Immature natural killer cell (primary cell): ENCODE measurements at regions not wholly inside any gene's neighbourhood (a gene's known extent, or its start where the extent isn't known, plus 50 kb on each side); places are given as distances from the start of the nearest gene placed in this dataset.
"Not testable (repeated sequence)": the region's sequence is repeated elsewhere in the genome, so short reads cannot be mapped to it uniquely, and the experiment has no call there.

Experiments
- DNase-seq, 3 donors: peaks; one replicate each; pipeline ENCODE4 v3.0.0; 2022; ENCODE audit warnings: mixed read lengths in 1 of 3
- H3K27ac Mint-ChIP-seq, 6 donors: one replicate each; pipeline ENCODE4 v1.8.0; 2020; ENCODE audit warnings: mixed read lengths in 6 of 6, mild to moderate bottlenecking in 5 of 6, inconsistent platforms in 4 of 6, moderate library complexity in 3 of 6
- H3K27me3 Mint-ChIP-seq, 3 donors: one replicate each; pipeline ENCODE4 v1.8.0; 2020 to 2021; ENCODE audit warnings: low read depth in 3 of 3, mild to moderate bottlenecking in 3 of 3, mixed read lengths in 3 of 3, moderate library complexity in 3 of 3, inconsistent platforms in 1 of 3
- H3K36me3 Mint-ChIP-seq, 3 donors: one replicate each; pipeline ENCODE4 v1.8.0; 2020; ENCODE audit warnings: mixed read lengths in 3 of 3, inconsistent platforms in 2 of 3, mild to moderate bottlenecking in 2 of 3
- H3K4me1 Mint-ChIP-seq, 2 donors: one replicate each; pipeline ENCODE4 v1.8.0; 2020; ENCODE audit warnings: inconsistent platforms in 2 of 2, mild to moderate bottlenecking in 2 of 2, mixed read lengths in 2 of 2, moderate library complexity in 1 of 2
- H3K4me3 Mint-ChIP-seq, 5 donors: one replicate each; pipeline ENCODE4 v1.8.0; 2020; ENCODE audit warnings: mild to moderate bottlenecking in 5 of 5, mixed read lengths in 5 of 5, inconsistent platforms in 3 of 5, moderate library complexity in 3 of 5
- H3K9me3 Mint-ChIP-seq, 6 donors: one replicate each; pipeline ENCODE4 v1.8.0; 2020; ENCODE audit warnings: mild to moderate bottlenecking in 6 of 6, mixed read lengths in 6 of 6, inconsistent platforms in 4 of 6, moderate library complexity in 3 of 6

- H3K4me3 Mint-ChIP-seq: peak overlapping the region in 1 of 5 donors; percentile 41
- H3K36me3 Mint-ChIP-seq: no peaks in the 10 kb centered on the region
- no peak for DNase-seq
- no peak overlapping the region for H3K27ac Mint-ChIP-seq
- peaks cover 2 to 6% (median 2%) of the 10 kb centered on the region in 3 donors for H3K27me3 Mint-ChIP-seq
- no peaks in the 10 kb centered on the region for H3K9me3 Mint-ChIP-seq
- peaks cover 17 to 20% of the 10 kb centered on the region in 2 donors for H3K4me1 Mint-ChIP-seq
Measured at GRCh38 chr9:113677057-113677456, 199.1 kb upstream of the ZNF618 start.

- Mint-ChIP-seq H3K27me3 (peaks cover 2 to 6% (median 2%) of the 10 kb centered on the region in 3 donors), H3K36me3 (no peaks in the 10 kb centered on the region), H3K4me1 (peaks cover 22 to 25% of the 10 kb centered on the region in 2 donors), H3K27ac (no peak overlapping the region), H3K4me3 (no peak overlapping the region), H3K9me3 (no peaks in the 10 kb centered on the region)
- no peak for DNase-seq
Measured at GRCh38 chr9:113677569-113677968, 198.5 kb upstream of the ZNF618 start.

GRCh38 chr9:113678119-113678858, 197.8 kb upstream of the ZNF618 start:
- Mint-ChIP-seq H3K4me1 (peaks cover 25 to 28% of the 10 kb centered on the region in 2 donors), H3K27ac (peak overlapping the region in 1 of 6 donors; percentile 60), H3K4me3 (no peak overlapping the region), H3K9me3 (no peaks in the 10 kb centered on the region), H3K36me3 (no peaks in the 10 kb centered on the region), H3K27me3 (peaks cover 2 to 6% (median 2%) of the 10 kb centered on the region in 3 donors)
- no peak for DNase-seq

- Mint-ChIP-seq H3K27ac (no peak overlapping the region), H3K27me3 (peaks cover 2 to 6% (median 4%) of the 10 kb centered on the region in 3 donors), H3K9me3 (no peaks in the 10 kb centered on the region), H3K36me3 (no peaks in the 10 kb centered on the region), H3K4me3 (no peak overlapping the region), H3K4me1 (peaks cover 25 to 30% of the 10 kb centered on the region in 2 donors)
- no peak for DNase-seq
Measured at GRCh38 chr9:113678859-113679256, 197.3 kb upstream of the ZNF618 start.

GRCh38 chr9:113682297-113682771, 193.8 kb upstream of the ZNF618 start:
- Mint-ChIP-seq H3K4me3 (no peak overlapping the region), H3K27me3 (peaks cover 3 to 9% (median 8%) of the 10 kb centered on the region in 3 donors)
- peak; percentile 33 to 46 (median 44) for DNase-seq

GRCh38 chr9:113685636-113686035, 190.5 kb upstream of the ZNF618 start:
- H3K27ac Mint-ChIP-seq: peak overlapping the region; percentile 61 to 91 (median 82)
- H3K4me1 Mint-ChIP-seq: peaks cover 51% of the 10 kb centered on the region in 2 donors
- H3K27me3 Mint-ChIP-seq, H3K9me3 Mint-ChIP-seq, DNase-seq: not testable (repeated sequence)
- peaks cover 0 to 12% (median 0%) of the 10 kb centered on the region in 3 donors for H3K36me3 Mint-ChIP-seq
- H3K4me3 Mint-ChIP-seq: peak overlapping the region; percentile 75 to 91 (median 82)

More at GRCh38 chr9:113682297-113682771, 193.8 kb upstream of the ZNF618 start:
- Mint-ChIP-seq H3K9me3 (no peaks in the 10 kb centered on the region), H3K36me3 (peaks cover 0 to 2% (median 0%) of the 10 kb centered on the region in 3 donors), H3K27ac (no peak overlapping the region), H3K4me1 (peaks cover 41 to 44% of the 10 kb centered on the region in 2 donors)

GRCh38 chr9:113687107-113687679, 188.9 kb upstream of the ZNF618 start:
- Mint-ChIP-seq H3K9me3 (no peaks in the 10 kb centered on the region), H3K4me3 (peak overlapping the region; percentile 38 to 91 (median 70)), H3K27ac (peak overlapping the region in 1 of 6 donors; percentile 50), H3K36me3 (peaks cover 0 to 12% (median 0%) of the 10 kb centered on the region in 3 donors), H3K4me1 (peaks cover 47 to 49% of the 10 kb centered on the region in 2 donors), H3K27me3 (peaks cover 7% of the 10 kb centered on the region in 3 donors)
- DNase-seq: no peak

GRCh38 chr9:113687680-113688371, 188.3 kb upstream of the ZNF618 start:
- no peaks in the 10 kb centered on the region for H3K9me3 Mint-ChIP-seq
- peaks cover 7% of the 10 kb centered on the region in 3 donors for H3K27me3 Mint-ChIP-seq

GRCh38 chr9:113690055-113690740, 185.9 kb upstream of the ZNF618 start:
- peaks cover 41 to 42% of the 10 kb centered on the region in 2 donors for H3K4me1 Mint-ChIP-seq
- peaks cover 5 to 7% (median 7%) of the 10 kb centered on the region in 3 donors for H3K27me3 Mint-ChIP-seq
- no peak overlapping the region for H3K4me3 Mint-ChIP-seq
- no peak overlapping the region for H3K27ac Mint-ChIP-seq
- H3K9me3 Mint-ChIP-seq: no peaks in the 10 kb centered on the region
- DNase-seq: no peak
- peaks cover 0 to 10% (median 0%) of the 10 kb centered on the region in 3 donors for H3K36me3 Mint-ChIP-seq

More at GRCh38 chr9:113687680-113688371, 188.3 kb upstream of the ZNF618 start:
- H3K4me1 Mint-ChIP-seq: peaks cover 41 to 42% of the 10 kb centered on the region in 2 donors
- peak overlapping the region; percentile 38 to 70 (median 62) for H3K4me3 Mint-ChIP-seq
- DNase-seq: no peak
- peaks cover 0 to 12% (median 0%) of the 10 kb centered on the region in 3 donors for H3K36me3 Mint-ChIP-seq
- H3K27ac Mint-ChIP-seq: peak overlapping the region in 1 of 6 donors; percentile 50

- no peak overlapping the region for H3K27ac Mint-ChIP-seq
- peaks cover 0 to 8% (median 3%) of the 10 kb centered on the region in 3 donors for H3K27me3 Mint-ChIP-seq
- no peak overlapping the region for H3K4me3 Mint-ChIP-seq
- peaks cover 40 to 44% of the 10 kb centered on the region in 2 donors for H3K4me1 Mint-ChIP-seq
- no peak for DNase-seq
- H3K9me3 Mint-ChIP-seq: no peaks in the 10 kb centered on the region
- peaks cover 0 to 10% (median 0%) of the 10 kb centered on the region in 3 donors for H3K36me3 Mint-ChIP-seq
Measured at GRCh38 chr9:113692256-113692655, 183.9 kb upstream of the ZNF618 start.

- Mint-ChIP-seq H3K36me3 (peaks cover 0 to 5% (median 3%) of the 10 kb centered on the region in 3 donors), H3K9me3 (no peaks in the 10 kb centered on the region), H3K27ac (peak overlapping the region in 1 of 6 donors; percentile 75), H3K4me1 (peaks cover 30 to 37% of the 10 kb centered on the region in 2 donors), H3K4me3 (peak overlapping the region in 4 of 5 donors; percentile 16 to 38 (median 30)), H3K27me3 (peaks cover 2 to 7% (median 3%) of the 10 kb centered on the region in 3 donors)
- DNase-seq: no peak
Measured at GRCh38 chr9:113694912-113695311, 181.2 kb upstream of the ZNF618 start.

GRCh38 chr9:113695440-113695851, 180.7 kb upstream of the ZNF618 start:
- Mint-ChIP-seq H3K27ac (peak overlapping the region in 3 of 6 donors; percentile 45 to 75 (median 47)), H3K27me3 (peaks cover 2 to 7% (median 3%) of the 10 kb centered on the region in 3 donors)
- DNase-seq: peak; percentile 27 to 34 (median 30)

GRCh38 chr9:113695901-113696300, 180.2 kb upstream of the ZNF618 start:
- H3K4me3 Mint-ChIP-seq: peak overlapping the region; percentile 16 to 42 (median 25)
- peaks cover 30 to 37% of the 10 kb centered on the region in 2 donors for H3K4me1 Mint-ChIP-seq
- H3K9me3 Mint-ChIP-seq: no peaks in the 10 kb centered on the region
- H3K36me3 Mint-ChIP-seq: peaks cover 0 to 9% (median 7%) of the 10 kb centered on the region in 3 donors
- H3K27me3 Mint-ChIP-seq: peaks cover 2 to 7% (median 3%) of the 10 kb centered on the region in 3 donors
- H3K27ac Mint-ChIP-seq: peak overlapping the region in 3 of 6 donors; percentile 57 to 75 (median 71)
- peak in 2 of 3 donors; percentile 22 to 23 for DNase-seq

More at GRCh38 chr9:113695440-113695851, 180.7 kb upstream of the ZNF618 start:
- Mint-ChIP-seq H3K9me3 (no peaks in the 10 kb centered on the region), H3K36me3 (peaks cover 0 to 7% (median 7%) of the 10 kb centered on the region in 3 donors), H3K4me3 (peak overlapping the region in 4 of 5 donors; percentile 16 to 38 (median 30)), H3K4me1 (peaks cover 30 to 37% of the 10 kb centered on the region in 2 donors)
